Loucy (cell line): ENCODE measurements at regions not wholly inside any gene's neighbourhood (a gene's known extent, or its start where the extent isn't known, plus 50 kb on each side); places are given as distances from the start of the nearest gene placed in this dataset.

Experiments used
- H2AFZ ChIP-seq: fragments of 200-600 bp; sonication (generic); 2 replicates; pipeline ENCODE4 v1.6.0; 2016; ENCODE audit warnings: antibody characterized with exemption, mild to moderate bottlenecking, low read length, moderate library complexity
- H3F3A ChIP-seq: fragments of 200-600 bp; 2 replicates; pipeline ENCODE4 v1.6.0; 2016; ENCODE audit warnings: antibody characterized with exemption, low read depth, mild to moderate bottlenecking
- H3K27me3 ChIP-seq: fragments of 200-600 bp; sonication (generic); 2 replicates; pipeline ENCODE4 v1.6.1; 2014; ENCODE audit warnings: low read length, mild to moderate bottlenecking; ENCODE audit not compliant: insufficient read depth, poor library complexity, severe bottlenecking
- H3K36me3 ChIP-seq: fragments of 200-600 bp; sonication (generic); 2 replicates; pipeline ENCODE4 v1.6.1; 2016; ENCODE audit warnings: low read length; ENCODE audit not compliant: insufficient read depth
- H3K4me1 ChIP-seq: fragments of 200-600 bp; sonication (generic); 2 replicates; pipeline ENCODE4 v1.5.1; 2014; ENCODE audit warnings: low read length, mild to moderate bottlenecking; ENCODE audit not compliant: insufficient read depth, poor library complexity, severe bottlenecking
- H3K4me2 ChIP-seq: fragments of 200-600 bp; sonication (generic); 2 replicates; pipeline ENCODE4 v1.6.0; 2014; ENCODE audit warnings: antibody characterized with exemption, low read length, low read depth, mild to moderate bottlenecking; ENCODE audit not compliant: poor library complexity, severe bottlenecking
- H3K4me3 ChIP-seq: fragments of 200-600 bp; sonication (generic); 2 replicates; pipeline ENCODE4 v1.5.1; 2014; ENCODE audit warnings: low read length, mild to moderate bottlenecking, mixed read lengths; ENCODE audit not compliant: poor library complexity, severe bottlenecking
- H3K79me2 ChIP-seq: fragments of 200-600 bp; sonication (generic); 2 replicates; pipeline ENCODE4 v1.6.1; 2014; ENCODE audit warnings: low read length; ENCODE audit not compliant: insufficient read depth
- H3K9ac ChIP-seq: fragments of 200-600 bp; sonication (generic); 2 replicates; pipeline ENCODE4 v1.6.0; 2014; ENCODE audit warnings: mild to moderate bottlenecking, low read depth, low read length, moderate library complexity; ENCODE audit not compliant: poor library complexity, severe bottlenecking
- H3K9me2 ChIP-seq: fragments of 200-600 bp; sonication (generic); replicated peaks from 2 replicates; pipeline ENCODE4 v1.6.1; 2016; ENCODE audit warnings: low read depth, low read length, mixed read lengths
- H3K9me3 ChIP-seq: fragments of 200-600 bp; sonication (generic); 2 replicates; pipeline ENCODE4 v1.6.1; 2014; ENCODE audit warnings: mild to moderate bottlenecking, antibody characterized with exemption, low read length, low read depth; ENCODE audit not compliant: insufficient read depth
- H4K20me1 ChIP-seq: fragments of 200-600 bp; sonication (generic); 2 replicates; pipeline ENCODE4 v1.6.0; 2014; ENCODE audit warnings: antibody characterized with exemption, low read length, mild to moderate bottlenecking; ENCODE audit not compliant: insufficient read depth, poor library complexity, severe bottlenecking
- EZH2phosphoT487 ChIP-seq: fragments of 200-600 bp; IDR thresholded peaks from 2 replicates; pipeline ENCODE4 v1.6.1; 2018; ENCODE audit warnings: antibody characterized with exemption, mild to moderate bottlenecking, moderate library complexity, borderline replicate concordance
- TF ChIP-seq, protein P1 (sequence below): fragments of 200-600 bp; sonication (generic); conservative IDR thresholded peaks from 2 replicates; pipeline ENCODE4 v1.5.1; 2014; ENCODE audit warnings: mild to moderate bottlenecking, antibody characterized with exemption, low read length

DNA sequence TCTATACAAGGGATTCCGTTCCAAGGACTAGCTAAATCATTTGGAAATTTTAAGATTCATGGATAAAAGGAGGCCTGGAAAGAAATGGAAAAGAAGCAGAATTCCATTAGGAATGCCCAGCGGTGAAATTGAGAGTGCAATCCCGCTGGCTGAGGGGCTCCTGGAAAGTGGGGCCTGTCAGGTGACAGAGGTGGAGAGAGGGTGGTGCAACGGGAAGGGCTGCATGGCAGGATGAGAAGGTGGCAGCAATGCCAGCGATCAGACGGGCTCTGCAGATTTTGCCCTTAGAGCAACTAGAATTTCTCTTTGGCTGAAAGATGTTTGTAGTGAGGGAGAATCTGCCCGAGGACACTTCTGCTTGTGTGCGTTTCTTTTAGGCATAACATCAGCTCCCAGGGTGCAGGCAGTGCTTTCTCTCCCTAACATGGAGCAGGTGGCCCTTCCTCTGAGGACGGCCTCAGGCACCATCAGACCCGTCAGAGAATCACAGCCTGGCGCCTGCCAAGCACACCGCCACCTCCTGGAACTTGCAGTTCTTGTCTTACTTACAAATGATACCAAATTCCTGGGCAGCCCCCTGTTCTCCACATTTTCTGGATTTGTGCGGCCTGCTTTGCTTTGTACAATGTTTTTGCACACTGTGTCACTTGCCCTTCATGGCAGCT lies 261.6 kb downstream of the NDUFA10 start:
- H3K4me1 ChIP-seq: no peaks in the 10 kb centered on the region
- no peaks in the 10 kb centered on the region for H4K20me1 ChIP-seq
- no peak overlapping the region for H3K9ac ChIP-seq
- no peaks in the 10 kb centered on the region for H3K79me2 ChIP-seq
- no peak for TF ChIP-seq EZH2phosphoT487
- TF ChIP-seq, protein P1, sequence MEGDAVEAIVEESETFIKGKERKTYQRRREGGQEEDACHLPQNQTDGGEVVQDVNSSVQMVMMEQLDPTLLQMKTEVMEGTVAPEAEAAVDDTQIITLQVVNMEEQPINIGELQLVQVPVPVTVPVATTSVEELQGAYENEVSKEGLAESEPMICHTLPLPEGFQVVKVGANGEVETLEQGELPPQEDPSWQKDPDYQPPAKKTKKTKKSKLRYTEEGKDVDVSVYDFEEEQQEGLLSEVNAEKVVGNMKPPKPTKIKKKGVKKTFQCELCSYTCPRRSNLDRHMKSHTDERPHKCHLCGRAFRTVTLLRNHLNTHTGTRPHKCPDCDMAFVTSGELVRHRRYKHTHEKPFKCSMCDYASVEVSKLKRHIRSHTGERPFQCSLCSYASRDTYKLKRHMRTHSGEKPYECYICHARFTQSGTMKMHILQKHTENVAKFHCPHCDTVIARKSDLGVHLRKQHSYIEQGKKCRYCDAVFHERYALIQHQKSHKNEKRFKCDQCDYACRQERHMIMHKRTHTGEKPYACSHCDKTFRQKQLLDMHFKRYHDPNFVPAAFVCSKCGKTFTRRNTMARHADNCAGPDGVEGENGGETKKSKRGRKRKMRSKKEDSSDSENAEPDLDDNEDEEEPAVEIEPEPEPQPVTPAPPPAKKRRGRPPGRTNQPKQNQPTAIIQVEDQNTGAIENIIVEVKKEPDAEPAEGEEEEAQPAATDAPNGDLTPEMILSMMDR: no peak
- no peaks in the 10 kb centered on the region for H3K36me3 ChIP-seq
- H3K27me3 ChIP-seq: no peaks in the 10 kb centered on the region
- H3F3A ChIP-seq: no peaks in the 10 kb centered on the region
- H2AFZ ChIP-seq: no peak overlapping the region
- H3K4me3 ChIP-seq: no peak overlapping the region
- no peak overlapping the region for H3K4me2 ChIP-seq
- no peaks in the 10 kb centered on the region for H3K9me2 ChIP-seq
- H3K9me3 ChIP-seq: peaks cover 14% of the 10 kb centered on the region; the same call in 1 of the 2 replicates

DNA sequence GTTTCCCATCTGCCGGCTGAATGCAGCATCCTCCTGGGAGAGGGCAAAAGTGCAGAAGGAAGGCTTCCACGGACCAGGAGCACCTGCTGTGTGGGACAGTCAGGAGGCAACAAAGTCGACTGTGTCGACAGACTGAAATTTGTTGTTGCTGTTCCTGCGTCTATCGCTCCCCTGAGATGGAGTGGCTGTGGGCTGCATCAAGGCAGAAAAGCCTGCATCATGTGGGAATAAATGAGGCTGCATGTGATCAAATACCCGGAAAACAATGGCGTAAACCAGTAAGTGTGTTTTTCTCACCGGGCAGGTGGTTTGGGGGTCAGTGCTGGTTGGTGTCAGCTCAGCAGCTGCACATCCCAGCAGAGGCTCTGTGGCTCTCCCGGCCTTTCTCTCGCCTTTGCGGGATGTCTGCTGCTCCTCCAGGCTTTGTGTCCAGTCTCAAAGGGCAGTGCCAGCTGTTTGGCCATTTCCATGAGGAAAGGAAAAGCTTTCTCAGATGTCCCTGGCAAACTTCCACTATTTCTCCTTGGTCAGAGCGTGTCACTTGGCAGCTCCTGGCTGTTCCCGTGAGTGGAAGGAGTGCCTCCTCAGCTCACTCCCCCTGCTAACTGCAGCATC lies 262.4 kb downstream of the NDUFA10 start:
- no peak overlapping the region for H3K9ac ChIP-seq
- H3K9me2 ChIP-seq: no peaks in the 10 kb centered on the region
- no peak overlapping the region for H3K4me2 ChIP-seq
- no peak overlapping the region for H3K4me3 ChIP-seq
- no peaks in the 10 kb centered on the region for H3K4me1 ChIP-seq
- no peaks in the 10 kb centered on the region for H3K36me3 ChIP-seq
- H3F3A ChIP-seq: no peaks in the 10 kb centered on the region
- no peaks in the 10 kb centered on the region for H3K79me2 ChIP-seq
- no peak overlapping the region for H2AFZ ChIP-seq
- H3K27me3 ChIP-seq: no peaks in the 10 kb centered on the region
- TF ChIP-seq EZH2phosphoT487: no peak
- TF ChIP-seq, protein P1: no peak
- no peaks in the 10 kb centered on the region for H4K20me1 ChIP-seq
- peaks cover 14% of the 10 kb centered on the region; the same call in 1 of the 2 replicates for H3K9me3 ChIP-seq

DNA sequence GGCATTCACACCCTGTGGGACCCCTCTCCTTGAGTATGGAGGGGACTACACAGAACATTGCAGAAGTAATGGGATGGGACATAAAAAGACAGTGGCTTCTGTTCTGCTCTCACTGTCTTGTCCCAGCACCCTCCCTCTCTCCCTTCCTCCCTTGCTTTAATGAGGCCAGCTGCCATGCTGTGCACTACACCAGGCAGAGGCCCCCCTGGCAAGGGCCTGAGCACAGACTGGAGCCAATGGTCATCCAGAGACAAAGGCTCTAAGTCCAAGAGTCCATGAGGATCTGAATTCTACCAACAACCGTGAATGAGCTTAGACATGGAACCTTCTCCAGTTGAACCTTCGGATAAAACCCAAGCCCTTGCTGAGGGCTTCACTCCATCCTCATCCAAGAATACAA lies 263.0 kb downstream of the NDUFA10 start:
- Histone ChIP-seq H4K20me1 (no peaks in the 10 kb centered on the region), H3K4me1 (no peaks in the 10 kb centered on the region), H2AFZ (no peak overlapping the region), H3K79me2 (no peaks in the 10 kb centered on the region), H3K36me3 (no peaks in the 10 kb centered on the region), H3K4me2 (no peak overlapping the region), H3K9ac (no peak overlapping the region), H3F3A (no peaks in the 10 kb centered on the region), H3K4me3 (no peak overlapping the region), H3K9me2 (no peaks in the 10 kb centered on the region), H3K9me3 (peaks cover 14% of the 10 kb centered on the region; the same call in 1 of the 2 replicates), H3K27me3 (no peaks in the 10 kb centered on the region)
- TF ChIP-seq EZH2phosphoT487: no peak
- TF ChIP-seq, protein P1: no peak
